ENCODE measurements at regions not wholly inside any gene's neighbourhood (a gene's known extent, or its start where the extent isn't known, plus 50 kb on each side); places are given as distances from the start of the nearest gene placed in this dataset.

DNA sequence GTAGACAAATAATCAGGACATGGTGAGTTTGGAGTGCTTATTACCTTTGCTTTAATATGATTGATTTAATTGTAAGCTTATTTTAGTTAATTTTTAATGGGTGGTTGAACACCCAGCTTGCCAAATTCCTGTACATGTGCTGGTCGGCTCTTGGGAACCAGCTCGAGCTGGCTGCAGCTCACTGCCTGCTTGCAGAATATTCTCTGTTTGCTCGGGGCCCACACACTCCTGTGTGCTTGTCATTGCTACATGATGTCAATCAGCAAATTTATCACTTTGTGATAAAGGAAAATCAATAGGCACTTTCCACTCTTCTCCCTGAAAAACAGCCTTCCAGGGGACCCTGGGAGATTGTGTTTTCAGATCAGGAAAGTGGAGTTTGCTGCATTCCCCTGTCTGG, 141.1 kb upstream of the LHX5 start:
- DNase-seq, result no peak

DNA sequence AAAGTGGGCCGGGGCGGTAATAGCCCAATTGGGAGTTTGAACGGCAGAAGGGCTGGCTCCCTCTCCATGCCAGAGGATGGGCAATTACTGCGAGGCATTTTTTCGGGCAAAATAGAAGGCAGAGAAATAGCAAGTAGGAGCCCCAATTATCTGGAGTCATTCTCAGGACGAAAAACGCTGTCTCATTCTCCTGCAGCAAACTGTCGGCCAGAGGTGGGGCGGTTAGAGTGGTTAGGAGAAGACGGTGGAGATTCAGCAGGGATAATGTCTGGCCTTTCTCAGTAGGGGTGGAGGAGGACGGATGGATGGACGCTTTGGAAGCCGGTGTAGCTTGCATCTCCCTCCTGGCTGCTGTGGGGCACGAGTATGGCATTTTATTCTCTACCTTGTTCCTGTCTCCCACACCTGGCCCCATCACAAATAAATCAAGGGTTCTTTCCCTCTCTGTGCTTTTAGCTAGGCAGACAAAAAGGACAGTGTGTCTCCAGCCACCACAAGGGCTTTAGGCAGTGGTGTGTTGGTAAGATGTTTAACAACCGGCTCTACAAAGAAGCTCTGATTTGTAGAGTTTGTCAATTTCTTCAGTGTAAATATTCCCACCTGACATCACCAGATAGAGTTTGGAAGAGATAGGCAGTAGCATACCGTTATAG, 140.5 kb upstream of the LHX5 start:
- no peak for DNase-seq

DNA sequence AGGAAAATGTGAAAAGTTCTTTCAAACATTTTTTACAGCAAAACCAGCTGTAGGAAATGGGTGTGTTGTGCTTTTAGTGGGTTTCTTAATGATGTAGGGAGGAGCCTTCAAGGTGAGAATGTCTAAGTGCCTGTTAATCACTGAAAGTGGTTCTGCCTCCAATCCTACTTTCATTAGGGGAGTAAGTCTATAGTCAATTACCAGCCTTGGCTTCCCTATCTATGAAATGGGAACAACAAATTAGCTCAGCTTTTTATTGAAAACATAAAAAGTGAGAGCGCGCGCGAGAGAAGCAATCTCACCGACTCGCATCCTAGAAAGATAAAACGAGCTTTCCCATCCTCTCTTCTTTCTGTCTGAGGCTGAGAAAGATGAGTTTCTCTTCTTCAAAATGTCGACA, 140.0 kb upstream of the LHX5 start:
- DNase-seq, result no peak

DNA sequence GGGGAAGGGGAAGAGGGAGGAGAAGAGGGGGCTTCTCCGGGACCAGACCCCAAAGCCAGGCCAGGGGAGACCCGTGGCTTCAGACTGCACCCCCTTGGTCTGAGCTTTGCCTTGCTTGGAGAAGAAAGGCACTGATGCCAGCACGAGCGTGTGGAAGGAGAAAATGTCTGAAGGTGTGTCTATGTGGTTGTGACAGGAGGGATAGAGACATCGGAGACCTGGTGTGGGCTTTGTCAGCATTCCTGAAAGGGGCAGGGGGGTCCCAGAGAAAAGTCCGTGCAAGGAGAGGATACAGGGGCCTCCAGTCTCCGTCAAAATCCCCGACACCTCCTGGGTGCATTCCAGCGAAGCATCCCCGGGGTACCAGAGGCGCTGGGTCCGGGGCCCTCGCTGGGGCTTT, 139.0 kb upstream of the LHX5 start:
- no peak for DNase-seq

DNA sequence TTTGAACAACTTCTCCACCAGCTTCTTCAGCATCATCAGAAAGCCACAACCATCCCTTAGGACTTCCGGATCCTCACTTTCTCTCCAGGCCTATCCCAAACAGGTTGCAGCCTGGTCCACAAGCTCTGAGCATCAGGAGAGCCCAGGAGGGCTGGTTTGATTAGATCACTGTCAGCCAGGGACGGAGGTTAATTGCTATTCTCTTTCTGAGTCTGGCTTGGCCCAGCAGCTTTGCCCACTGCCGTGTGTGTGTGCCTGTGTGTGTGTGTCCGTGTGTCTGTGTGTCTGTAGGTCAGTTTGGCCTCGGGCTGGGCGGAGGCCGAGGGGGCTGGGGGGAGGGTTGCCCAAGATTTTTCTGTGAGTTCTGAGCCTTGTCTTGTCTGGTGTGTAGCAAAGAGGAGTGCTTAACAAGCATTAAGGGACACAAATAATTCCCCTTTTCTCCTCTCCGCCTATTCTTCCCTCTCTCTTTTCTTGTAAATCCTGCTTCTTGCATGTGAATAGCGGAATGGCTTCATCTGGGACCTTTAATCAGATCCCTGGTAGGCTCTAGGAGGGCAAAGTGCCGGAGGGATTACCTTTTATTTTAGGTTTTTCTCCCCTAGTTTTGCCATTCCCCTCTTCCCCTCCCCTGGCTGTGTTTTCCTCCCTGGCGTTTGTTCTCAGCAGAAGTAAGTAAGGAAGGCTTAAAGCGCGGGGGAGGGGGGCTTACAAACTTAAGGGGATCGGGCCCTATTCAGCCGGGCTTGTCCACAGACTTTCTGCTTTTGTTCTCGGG, 138.2 kb upstream of the LHX5 start:
- no peak for DNase-seq

DNA sequence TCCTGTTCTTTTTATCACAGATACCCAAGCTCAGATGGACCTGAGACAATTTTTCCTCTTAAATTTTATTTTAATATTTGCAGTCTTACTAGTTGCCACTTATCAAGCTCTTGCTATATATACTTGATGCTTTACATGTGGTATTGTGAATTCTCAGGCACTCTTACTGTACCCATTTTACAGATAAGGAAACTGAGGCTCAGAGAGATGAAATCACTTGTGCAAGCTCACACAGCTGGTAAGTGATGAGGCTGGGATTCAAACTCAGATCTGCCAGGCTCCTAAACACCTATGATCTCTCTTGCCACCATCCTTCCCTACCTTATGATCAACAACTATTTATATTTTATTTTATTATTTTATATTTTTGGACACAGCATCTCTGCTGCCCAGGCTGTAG, 133.0 kb upstream of the LHX5 start:
- DNase-seq, result no peak

DNA sequence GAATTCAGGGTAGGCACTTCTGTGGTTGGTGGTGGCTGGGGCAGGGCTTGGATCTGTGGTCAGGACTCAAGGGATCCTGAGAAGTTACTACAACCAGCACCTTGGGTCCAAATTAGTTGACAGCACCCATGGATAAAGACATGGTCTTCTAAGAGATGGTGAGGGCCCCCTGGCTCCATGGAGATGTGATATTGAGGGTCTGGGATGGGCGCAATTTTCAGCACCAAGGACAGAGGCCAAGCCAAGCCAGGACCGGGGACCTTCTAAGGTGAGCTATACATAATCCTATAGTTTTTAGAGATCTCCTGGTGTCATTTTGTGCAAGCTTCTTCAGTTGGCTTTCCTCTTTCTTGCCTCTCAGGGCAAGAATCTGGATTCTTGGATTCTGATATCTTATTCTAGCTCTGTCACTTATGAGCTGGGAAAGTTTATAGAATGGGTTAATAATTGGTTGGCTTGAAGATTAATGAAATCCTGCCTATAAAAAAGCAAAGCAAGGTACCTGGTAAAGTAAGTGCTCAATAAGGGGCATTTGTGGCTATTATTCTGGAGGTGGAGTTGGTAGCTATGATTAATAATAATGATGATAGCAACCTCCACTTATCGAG, 130.1 kb upstream of the LHX5 start:
- peak; percentile 36 for DNase-seq

DNA sequence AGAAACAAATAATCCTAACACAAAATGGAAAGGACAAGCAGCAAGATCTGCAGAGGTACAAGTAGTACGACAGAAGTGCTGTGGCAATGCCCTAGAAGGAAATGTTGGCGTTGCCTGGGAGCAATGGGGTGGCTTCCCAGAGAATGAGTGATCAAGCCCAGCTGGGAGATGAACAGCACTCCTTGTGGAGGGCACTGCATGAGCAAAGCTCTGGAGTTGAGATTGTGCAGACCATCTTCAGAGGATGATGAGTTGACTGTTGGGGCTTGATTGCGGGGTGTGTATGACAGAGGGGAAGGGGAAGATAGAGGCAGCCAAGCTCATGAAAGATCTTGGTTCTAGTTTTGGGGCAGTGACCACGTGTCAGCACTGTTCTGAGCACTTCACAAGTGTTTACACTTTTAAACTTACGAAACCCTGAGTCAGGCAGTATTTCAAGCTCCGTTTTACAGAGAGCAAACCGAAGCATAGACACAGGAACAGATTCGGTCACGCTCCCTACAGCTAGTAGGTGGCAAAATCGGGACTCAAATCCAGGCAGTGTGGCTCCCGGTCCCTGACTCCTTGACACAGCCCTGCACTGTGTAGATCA, 127.2 kb upstream of the LHX5 start:
- no peak for DNase-seq

DNA sequence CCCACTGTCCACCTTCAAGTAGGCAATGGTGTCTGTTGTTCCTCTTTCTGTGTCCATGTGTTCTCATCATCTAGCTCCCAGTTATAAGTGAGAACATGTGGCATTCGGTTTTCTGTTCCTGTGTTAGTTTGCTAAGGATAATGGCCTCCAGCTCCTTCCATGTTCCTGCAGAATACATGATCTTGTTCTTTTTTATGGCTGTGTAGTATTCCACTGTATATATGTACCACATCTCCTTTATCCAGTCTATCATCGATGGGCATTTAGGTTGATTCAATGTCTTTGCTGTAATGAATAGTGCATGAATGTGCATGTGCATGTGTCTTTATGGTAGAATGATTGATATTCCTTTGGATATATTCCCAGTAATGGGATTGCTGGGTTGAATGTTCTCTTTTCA, 123.3 kb upstream of the LHX5 start:
- DNase-seq, result no peak

DNA sequence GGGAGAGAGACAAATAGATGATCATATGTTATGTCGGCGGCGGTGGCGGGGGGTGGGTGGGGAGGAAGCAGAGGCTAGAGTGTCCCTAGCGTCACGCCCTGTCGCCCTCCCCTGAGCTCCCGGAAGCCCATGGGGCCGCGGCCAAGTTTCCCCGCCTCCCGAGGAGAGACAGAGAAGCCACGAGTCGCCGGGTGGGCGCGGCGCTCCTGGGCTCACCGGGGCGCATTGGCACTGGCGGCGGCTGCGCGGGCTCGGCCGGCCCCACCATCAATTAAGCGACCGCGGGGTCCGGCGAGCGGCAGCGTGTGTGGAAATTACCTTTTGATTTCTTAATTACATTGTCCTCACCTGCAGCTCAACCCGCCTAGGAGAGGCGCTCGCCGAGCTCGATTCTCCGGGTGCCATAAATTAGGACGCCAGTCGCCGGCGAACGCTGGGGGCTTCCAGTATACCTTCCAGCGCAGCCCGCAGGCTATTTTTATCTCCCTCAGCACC, 119.9 kb upstream of the LHX5 start:
- peak; percentile 58 for DNase-seq

DNA sequence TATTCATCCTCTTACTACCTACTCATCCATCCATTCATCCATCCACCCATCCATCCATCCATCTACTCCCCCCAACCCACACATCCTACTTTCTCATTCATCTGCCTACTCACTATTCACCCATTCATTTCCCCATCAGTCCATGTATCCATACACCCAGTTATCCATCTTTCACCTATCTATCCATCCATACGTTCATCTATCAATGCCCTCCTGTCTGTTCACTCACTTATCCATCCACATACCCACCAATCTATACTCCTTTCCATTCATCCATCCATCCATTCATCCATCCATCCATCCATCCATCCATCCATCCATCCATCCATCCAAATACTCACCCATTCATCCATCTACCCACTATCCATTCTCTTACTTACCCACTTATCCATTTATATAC, 117.8 kb upstream of the LHX5 start:
- no peak for DNase-seq

DNA sequence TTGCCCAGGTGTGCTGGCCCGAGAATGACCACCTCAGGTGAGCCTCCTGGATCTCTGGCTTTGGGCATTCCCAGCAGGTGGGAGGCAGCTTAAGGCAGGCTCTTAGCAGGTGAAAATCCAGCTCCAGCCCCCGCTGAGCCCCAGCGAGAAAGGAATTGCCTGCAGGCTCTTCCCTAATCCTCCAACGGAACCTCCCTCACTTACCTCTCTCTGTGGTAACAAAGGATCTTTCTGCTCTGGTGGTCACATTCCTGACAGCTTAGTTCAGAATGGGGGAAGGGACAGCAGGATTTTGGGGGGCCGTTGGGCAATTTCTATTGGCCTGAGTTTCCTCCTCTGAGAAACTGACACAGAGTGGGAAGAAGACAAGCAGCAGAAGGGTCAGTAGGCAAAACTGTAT, 116.0 kb upstream of the LHX5 start:
- no peak for DNase-seq

DNA sequence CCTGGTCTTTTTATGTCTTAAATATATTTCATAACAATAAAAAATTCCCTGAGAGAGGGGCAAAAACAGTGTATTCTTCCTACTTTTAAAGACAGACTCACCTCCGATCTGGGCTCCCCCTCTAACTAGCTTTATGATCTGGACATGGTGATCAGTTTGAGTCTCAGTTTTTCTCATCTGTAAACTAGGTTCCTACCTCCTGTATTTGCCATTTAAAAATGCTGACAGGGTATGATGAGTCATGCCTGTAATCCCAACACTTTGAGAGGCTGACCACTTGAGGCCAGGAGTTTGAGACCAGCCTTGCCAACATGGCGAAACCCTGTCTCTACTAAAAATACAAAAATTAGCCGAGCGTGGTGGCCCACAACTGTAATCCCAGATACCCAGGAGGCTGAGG, 114.8 kb upstream of the LHX5 start:
- DNase-seq, result no peak

DNA sequence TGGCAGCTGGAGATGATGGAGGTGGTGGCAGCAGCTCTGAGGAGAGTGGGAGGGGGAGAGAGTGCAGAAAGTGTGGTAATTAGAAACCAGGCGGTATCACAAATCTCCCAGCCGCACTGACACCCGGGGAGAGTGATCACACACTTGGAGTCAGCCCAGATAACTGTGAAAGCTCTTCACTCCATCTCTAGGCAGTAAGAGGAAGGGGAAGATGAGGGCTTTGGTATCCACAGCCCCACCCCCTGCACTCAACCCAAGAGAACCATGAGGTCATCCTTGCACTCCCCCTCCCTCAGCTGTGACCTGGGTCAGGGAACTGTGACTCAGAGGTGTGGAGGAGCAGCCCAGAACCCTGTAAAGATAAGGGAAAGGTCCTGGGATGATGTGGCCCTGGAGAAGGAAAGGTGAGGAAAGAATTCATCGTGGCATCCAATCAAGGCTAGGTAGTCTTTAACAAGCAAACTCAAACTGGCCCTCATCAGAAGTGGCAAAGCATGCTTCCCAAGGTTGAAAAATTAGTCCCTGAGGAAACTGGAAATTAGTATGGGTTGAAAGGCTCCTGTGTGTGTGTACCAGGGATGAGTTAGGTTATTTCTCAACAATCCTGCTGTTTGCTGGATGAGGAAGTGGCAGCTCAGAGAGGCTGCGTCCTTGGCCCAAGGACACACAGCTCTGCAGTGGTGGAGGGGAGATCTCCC, 111.0 kb upstream of the LHX5 start:
- peak; percentile 56 for DNase-seq

DNA sequence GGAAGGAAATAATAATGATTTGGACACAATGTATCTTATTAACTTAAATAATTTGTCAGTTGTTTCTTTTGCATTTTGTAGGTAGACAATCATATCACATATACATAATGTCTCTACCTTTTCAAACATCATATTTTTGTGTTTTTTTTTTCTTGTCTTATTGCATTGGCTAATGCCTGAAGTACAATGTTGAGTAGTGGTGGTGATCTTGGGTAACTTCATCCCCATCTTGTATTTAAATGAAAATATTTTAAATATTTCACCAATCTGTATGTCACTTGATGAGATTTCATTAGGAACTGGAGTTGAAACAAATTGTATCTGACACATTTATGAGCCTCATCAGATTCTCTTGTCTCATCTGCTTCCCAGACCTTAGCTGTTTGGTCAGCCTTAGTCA, 109.7 kb upstream of the LHX5 start:
- no peak for DNase-seq

DNA sequence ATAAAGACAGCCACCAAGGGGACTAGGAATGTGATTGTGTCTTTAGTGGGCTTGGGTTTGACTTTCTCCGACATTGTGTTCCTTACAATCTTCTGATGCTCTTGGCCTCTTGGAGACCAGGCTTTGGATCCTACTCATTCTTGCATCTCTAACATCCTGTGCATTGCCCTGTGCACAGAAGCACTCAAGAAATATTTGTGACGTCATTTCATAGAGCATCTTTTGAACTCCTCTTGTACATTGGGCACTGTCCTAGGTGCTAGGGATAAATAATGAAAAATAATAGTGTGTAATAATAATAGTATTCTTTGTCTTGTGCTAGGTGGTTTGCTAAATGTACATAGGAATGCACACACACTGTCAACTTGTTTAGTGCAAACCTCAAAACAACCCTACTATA, 108.8 kb upstream of the LHX5 start:
- no peak for DNase-seq

DNA sequence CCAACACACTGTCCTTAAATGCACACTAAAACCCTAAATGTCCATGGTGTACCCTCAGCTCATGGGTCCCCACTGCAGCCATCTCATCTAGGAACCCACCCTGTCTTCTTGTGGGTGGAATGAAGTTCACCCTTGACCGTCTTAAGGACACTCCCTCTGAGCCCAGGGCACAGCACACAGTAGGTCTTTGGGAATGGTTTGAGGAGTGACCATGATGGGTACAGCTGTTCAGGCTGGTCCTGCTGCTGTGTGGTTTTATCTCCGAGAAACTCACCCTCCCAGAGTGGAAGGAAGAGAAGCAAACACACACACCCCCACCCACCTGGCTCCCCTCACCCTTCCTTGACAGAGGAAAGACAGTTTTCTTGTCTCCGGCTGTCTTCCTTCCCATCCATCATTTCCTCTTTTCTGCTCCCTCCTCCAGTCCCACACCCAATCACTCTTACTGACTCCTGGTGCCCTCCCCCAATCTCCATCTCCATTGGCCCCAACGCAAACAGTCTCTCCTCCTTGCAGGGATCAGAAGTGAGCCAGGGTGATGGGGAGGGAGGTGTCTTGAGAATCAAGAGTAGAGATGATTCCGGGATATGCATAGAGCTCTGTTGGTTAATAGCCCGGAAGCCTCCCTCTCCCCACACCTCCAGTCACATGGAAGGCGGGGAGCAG, 105.9 kb upstream of the LHX5 start:
- DNase-seq, result no peak

DNA sequence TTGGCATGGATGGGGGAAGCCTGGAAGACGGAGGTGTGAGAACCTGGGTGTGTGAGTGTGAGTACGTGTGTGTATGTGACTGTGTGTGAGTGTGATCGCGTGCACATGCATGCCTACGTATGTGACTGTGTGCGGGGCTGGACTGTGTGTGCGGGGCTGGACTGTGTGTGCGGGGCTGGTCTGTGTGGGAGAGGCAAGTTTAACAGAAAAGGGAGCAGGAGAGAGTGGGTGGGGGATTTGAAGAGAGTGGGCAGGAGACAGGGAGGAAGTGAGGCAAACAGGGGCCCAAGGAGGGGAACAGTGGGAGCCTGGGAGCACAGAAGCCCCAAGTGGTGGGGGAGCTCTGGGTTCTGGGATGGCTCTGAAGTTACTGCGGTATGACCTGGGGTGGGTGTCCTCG, 103.7 kb upstream of the LHX5 start:
- no peak for DNase-seq

DNA sequence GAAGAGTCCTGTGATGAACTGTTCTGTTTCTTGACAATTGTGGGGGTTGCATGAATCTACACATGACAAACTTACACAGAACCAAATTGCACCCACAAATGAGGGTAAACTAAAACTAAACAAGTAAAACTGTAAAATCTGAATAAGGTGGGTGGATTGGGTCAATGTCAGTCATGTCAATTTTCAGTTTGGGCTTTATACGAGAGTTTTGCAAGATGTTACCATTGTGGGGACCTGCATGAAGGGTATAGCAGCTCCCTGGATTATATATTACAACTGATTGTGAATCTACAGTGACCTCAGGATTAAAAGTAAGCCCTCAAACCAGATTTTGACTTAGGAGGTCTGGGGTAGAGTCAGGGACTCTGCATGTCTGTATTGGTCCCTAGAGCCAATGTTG, 101.5 kb upstream of the LHX5 start:
- DNase-seq, result no peak

DNA sequence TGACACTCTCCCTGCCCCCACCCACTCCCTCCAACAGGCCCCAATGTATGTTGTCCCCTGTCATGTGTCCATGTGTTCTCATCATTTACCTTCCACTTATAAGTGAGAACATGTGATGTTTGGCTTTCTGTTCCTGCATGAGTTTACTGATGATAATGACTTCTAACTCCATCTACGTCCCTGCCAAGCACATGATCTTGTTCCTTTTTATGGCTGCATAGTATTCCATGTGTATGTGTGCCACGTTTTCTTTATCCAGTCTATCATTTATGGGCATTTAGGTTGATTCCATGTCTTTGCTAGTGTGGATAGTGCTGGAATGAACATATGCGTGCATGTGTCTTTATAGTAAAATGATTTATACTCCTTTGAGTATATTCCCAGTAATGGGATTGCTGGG, 100.0 kb upstream of the LHX5 start:
- DNase-seq, result no peak

DNA sequence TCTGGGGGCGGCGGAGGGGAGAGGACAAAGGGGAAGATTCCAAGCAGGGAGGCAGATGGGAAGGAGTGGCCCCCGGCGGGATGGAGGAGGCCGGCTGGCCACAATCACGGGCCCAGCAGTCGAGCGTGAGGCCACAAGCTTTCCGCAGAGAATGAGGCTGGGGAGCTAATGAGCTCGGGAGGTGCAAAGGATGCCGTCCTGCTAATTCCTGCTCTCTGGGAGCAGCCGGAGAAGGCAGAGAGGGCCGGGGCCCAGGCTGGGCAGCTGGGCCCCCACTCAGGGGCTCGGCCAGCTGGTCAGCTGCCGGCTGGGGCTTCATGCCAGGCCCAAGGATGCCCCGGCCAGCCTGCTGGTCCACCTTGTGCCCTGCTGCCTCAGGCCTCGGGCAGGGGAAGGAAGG, 98.1 kb upstream of the LHX5 start:
- DNase-seq, result no peak

DNA sequence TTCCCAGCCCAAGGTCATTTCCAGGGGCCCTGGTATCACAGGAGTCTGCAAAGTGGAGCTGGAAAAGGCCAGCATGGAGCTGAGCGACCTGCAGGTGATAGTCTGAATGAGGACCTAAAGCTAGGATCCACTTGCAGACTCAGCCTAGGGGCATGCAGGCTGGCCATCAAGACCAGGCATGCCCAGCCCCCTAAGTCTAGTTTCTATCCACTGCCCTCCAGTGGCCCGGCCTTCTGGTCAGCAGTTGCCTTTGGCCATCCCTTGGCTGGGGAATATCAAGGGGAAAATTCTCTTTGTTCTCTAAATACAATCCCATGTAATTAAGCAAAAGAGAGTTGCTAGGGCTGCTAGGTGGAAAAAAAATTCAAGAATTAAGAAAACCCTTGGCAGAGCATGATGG, 96.3 kb upstream of the LHX5 start:
- DNase-seq, result no peak

Measured in renal pelvis (tissue), 1 donor.